B cell (primary cell): ENCODE measurements at regions not wholly inside any gene's neighbourhood (a gene's known extent, or its start where the extent isn't known, plus 50 kb on each side); places are given as distances from the start of the nearest gene placed in this dataset.
"Not testable (repeated sequence)": the region's sequence is repeated elsewhere in the genome, so short reads cannot be mapped to it uniquely, and the experiment has no call there.

Experiments
- ATAC-seq: fragments of 200-7000 bp; cut with Tn5 transposase; one replicate; pipeline ENCODE4 v1.10.0; 2021; ENCODE audit warnings: low read depth, mild to moderate bottlenecking, moderate number of reproducible peaks, moderate library complexity
- CTCF ChIA-PET: fragments of 350-600 bp; sonication (Branson Sonifier 250); formaldehyde crosslinking; loops from one replicate; lab custom pipeline; 2021; ENCODE audit warnings: antibody characterized with exemption, inconsistent platforms; lab: Charles Lee
- POLR2A ChIA-PET: fragments of 350-600 bp; sonication (Branson Sonifier 250); formaldehyde crosslinking; loops from one replicate; lab custom pipeline; 2021; ENCODE audit warnings: antibody characterized with exemption; lab: Charles Lee
- DNase-seq: peaks from one replicate; pipeline ENCODE4 v3.0.0; 2013
- H2AFZ ChIP-seq: 2 replicates; pipeline ENCODE4 v1.6.1; 2012; ENCODE audit warnings: mild to moderate bottlenecking, low read depth, low read length; ENCODE audit not compliant: insufficient read depth, poor library complexity, severe bottlenecking
- H3K27ac ChIP-seq, 2 donors: 1 replicate in 1 of 2; 2 replicates in 1 of 2; pipeline ENCODE4 v1.5.1; 2012 to 2013; ENCODE audit warnings: low read length in 2 of 2, mild to moderate bottlenecking in 2 of 2, moderate library complexity in 1 of 2
- H3K27me3 ChIP-seq, 4 experiments: fragments of 200-600 bp in 1 of 4; sonication (generic) in 1 of 4; replicated peaks in 1 of 4; 1 replicate in 2 of 4; 2 replicates in 2 of 4; pipeline versions ENCODE4 v1.6.1 to v1.7.0; 2013 to 2016; ENCODE audit warnings: low read length in 3 of 4, mild to moderate bottlenecking in 2 of 4, mixed read lengths in 1 of 4, moderate library complexity in 1 of 4; ENCODE audit not compliant: insufficient read depth in 4 of 4, control insufficient read depth in 3 of 4; ENCODE audit errors: control extremely low read depth in 1 of 4
- H3K36me3 ChIP-seq, 2 experiments: replicated peaks in 1 of 2; 1 replicate in 1 of 2; 2 replicates in 1 of 2; pipeline versions ENCODE4 v1.6.1 to v1.7.1; 2013; ENCODE audit warnings: low read length in 1 of 2; ENCODE audit not compliant: insufficient read depth in 2 of 2, control insufficient read depth in 1 of 2; ENCODE audit errors: control extremely low read depth in 1 of 2, extremely low read depth in 1 of 2
- H3K4me1 ChIP-seq, 2 donors: fragments of 200-600 bp in 1 of 2; sonication (generic) in 1 of 2; 1 replicate in 1 of 2; 2 replicates in 1 of 2; pipeline versions ENCODE4 v1.5.1 to v1.6.1; 2013 to 2017; ENCODE audit warnings: low read length in 2 of 2; ENCODE audit not compliant: control insufficient read depth in 2 of 2, insufficient read depth in 2 of 2
- H3K4me2 ChIP-seq: replicated peaks from 2 replicates; pipeline ENCODE3; 2012; ENCODE audit warnings: mild to moderate bottlenecking, low read depth, low read length; ENCODE audit not compliant: poor library complexity, severe bottlenecking
- H3K4me3 ChIP-seq, 5 experiments: fragments of 200-600 bp in 1 of 5; sonication (generic) in 1 of 5; 1 replicate in 3 of 5; 2 replicates in 2 of 5; pipeline versions ENCODE4 v1.5.1 to v1.7.0; 2011 to 2016; ENCODE audit warnings: low read length in 4 of 5, mild to moderate bottlenecking in 4 of 5, low read depth in 2 of 5, control low read depth in 1 of 5, moderate library complexity in 1 of 5; ENCODE audit not compliant: insufficient read depth in 1 of 5; ENCODE audit errors: control extremely low read depth in 1 of 5, extremely low read depth in 1 of 5
- H3K79me2 ChIP-seq: fragments of 200-600 bp; sonication (generic); one replicate; pipeline ENCODE4 v1.6.0; 2016; ENCODE audit warnings: low read length; ENCODE audit not compliant: control insufficient read depth, insufficient read depth
- H3K9ac ChIP-seq: fragments of 200-600 bp; sonication (generic); 2 replicates; pipeline ENCODE4 v1.6.1; 2017; ENCODE audit warnings: mild to moderate bottlenecking, low read length, moderate library complexity
- H3K9me3 ChIP-seq, 3 donors: one replicate each; pipeline versions ENCODE4 v1.6.1 to v1.7.1; 2013; ENCODE audit warnings: low read length in 2 of 3; ENCODE audit not compliant: control insufficient read depth in 2 of 3, insufficient read depth in 1 of 3; ENCODE audit errors: control extremely low read depth in 1 of 3
- H4K20me1 ChIP-seq: 2 replicates; pipeline ENCODE4 v1.6.0; 2012; ENCODE audit warnings: mild to moderate bottlenecking, low read length; ENCODE audit not compliant: insufficient read depth, control insufficient read depth, poor library complexity, severe bottlenecking
- H3K27ac Mint-ChIP-seq: one replicate; pipeline ENCODE4 v1.8.0; 2021; ENCODE audit warnings: mixed read lengths
- H3K27me3 Mint-ChIP-seq: one replicate; pipeline ENCODE4 v1.8.0; 2021; ENCODE audit warnings: mixed read lengths
- H3K4me1 Mint-ChIP-seq: one replicate; pipeline ENCODE4 v1.8.0; 2021; ENCODE audit warnings: mixed read lengths
- H3K4me3 Mint-ChIP-seq: one replicate; pipeline ENCODE4 v1.8.0; 2021; ENCODE audit warnings: mixed read lengths
- H3K9me3 Mint-ChIP-seq: one replicate; pipeline ENCODE4 v1.8.0; 2022; ENCODE audit warnings: mixed read lengths; ENCODE audit not compliant: insufficient read depth
- EZH2 ChIP-seq: IDR thresholded peaks from 2 replicates; pipeline ENCODE4 v1.6.1; 2012; ENCODE audit warnings: borderline replicate concordance, low read depth, mild to moderate bottlenecking, moderate library complexity, low read length; ENCODE audit not compliant: insufficient read depth, poor library complexity, severe bottlenecking
- WGBS: methylation state at CpG from one replicate; pipeline ENCODE4 v1.1.5; 2013; ENCODE audit warnings: missing lambda C conversion rate; ENCODE audit not compliant: insufficient coverage; 5-methylcytosine and 5-hydroxymethylcytosine counted together
- intact Hi-C: fragments of 100-400 bp; cut with micrococcal nuclease; formaldehyde crosslinking; loops from one replicate; pipeline ENCODE4 v1.10.0; 2022
- TF ChIP-seq, protein P1 (sequence below): fragments of 200-600 bp; IDR thresholded peaks from one replicate; pipeline ENCODE4 v1.8.0; 2022; ENCODE audit warnings: antibody characterized with exemption, mild to moderate bottlenecking

DNA sequence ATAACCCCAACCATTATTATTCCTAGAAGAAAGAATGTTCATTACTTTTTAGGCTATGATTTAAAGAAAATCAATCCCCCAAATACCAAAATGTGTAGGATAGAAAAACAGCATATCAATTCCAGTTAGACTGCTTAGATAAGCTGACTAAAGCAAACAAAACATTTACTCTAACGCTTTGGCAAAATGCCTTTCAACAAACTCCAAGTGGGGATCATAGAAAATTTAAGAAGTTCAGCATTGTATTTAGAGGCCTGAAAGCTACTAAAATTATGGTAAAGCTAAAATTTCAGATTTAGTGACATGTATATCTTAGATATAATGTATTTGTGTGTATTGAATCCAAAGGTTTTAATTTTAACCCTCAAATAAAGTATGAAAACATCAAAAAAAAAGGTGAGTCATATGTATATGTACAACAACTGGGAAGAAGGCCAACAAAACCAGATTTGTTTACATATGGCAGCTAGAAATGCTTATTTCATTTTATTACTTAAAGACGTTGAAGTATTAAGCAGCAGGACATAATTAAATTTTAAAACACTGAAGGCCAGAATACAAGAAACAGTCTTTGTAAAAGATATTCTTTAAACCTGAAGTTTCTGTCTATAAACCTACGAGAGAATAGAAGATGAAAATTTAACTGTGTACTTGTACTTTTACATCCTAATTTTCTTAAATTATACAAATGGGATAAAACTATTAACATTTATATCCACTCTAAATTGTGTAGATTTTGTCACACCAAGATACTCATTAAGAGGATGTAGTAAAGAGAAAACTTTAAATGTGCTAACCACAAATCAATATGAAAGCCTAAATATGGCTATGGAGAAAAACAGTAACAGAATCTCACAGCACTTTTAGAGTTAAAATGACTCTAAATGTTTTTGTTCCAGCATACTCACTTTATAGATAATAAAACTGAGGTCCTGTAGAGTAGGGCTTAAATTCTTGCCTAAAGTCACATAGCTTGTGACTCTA lies 71.4 kb downstream of the SLC41A2 start:
- Mint-ChIP-seq H3K9me3 (no peaks in the 10 kb centered on the region), H3K4me1 (peaks cover 11% of the 10 kb centered on the region), H3K27me3 (no peaks in the 10 kb centered on the region), H3K4me3 (no peak overlapping the region), H3K27ac (no peak overlapping the region)
- Histone ChIP-seq H3K9ac (no peak overlapping the region), H3K4me3 (no peak overlapping the region), H3K4me1 (no peaks in the 10 kb centered on the region), H3K27me3 (no peaks in the 10 kb centered on the region), H3K27ac (no peak overlapping the region), H4K20me1 (no peaks in the 10 kb centered on the region), H2AFZ (no peak overlapping the region), H3K79me2 (no peaks in the 10 kb centered on the region), H3K9me3 (peaks cover 0 to 5% (median 0%) of the 10 kb centered on the region in 3 donors), H3K4me2 (no peak overlapping the region), H3K36me3 (no peaks in the 10 kb centered on the region)
- DNase-seq (no peak), ATAC-seq (no peak)
- intact Hi-C loops = no loop called here
- ChIA-PET CTCF (interaction anchor here (0.5 to 2.3 kb wide), 3 partner anchors 146 to 505 kb away, joined by 5 to 11 read pairs (median 6); no protein-coding TSS in a partner anchor), POLR2A (no interaction called here)
- WGBS = no CpG with 5 or more reads among the region's 3 CpGs
- no peak for TF ChIP-seq EZH2
- TF ChIP-seq, protein P1, sequence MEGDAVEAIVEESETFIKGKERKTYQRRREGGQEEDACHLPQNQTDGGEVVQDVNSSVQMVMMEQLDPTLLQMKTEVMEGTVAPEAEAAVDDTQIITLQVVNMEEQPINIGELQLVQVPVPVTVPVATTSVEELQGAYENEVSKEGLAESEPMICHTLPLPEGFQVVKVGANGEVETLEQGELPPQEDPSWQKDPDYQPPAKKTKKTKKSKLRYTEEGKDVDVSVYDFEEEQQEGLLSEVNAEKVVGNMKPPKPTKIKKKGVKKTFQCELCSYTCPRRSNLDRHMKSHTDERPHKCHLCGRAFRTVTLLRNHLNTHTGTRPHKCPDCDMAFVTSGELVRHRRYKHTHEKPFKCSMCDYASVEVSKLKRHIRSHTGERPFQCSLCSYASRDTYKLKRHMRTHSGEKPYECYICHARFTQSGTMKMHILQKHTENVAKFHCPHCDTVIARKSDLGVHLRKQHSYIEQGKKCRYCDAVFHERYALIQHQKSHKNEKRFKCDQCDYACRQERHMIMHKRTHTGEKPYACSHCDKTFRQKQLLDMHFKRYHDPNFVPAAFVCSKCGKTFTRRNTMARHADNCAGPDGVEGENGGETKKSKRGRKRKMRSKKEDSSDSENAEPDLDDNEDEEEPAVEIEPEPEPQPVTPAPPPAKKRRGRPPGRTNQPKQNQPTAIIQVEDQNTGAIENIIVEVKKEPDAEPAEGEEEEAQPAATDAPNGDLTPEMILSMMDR = no peak

DNA sequence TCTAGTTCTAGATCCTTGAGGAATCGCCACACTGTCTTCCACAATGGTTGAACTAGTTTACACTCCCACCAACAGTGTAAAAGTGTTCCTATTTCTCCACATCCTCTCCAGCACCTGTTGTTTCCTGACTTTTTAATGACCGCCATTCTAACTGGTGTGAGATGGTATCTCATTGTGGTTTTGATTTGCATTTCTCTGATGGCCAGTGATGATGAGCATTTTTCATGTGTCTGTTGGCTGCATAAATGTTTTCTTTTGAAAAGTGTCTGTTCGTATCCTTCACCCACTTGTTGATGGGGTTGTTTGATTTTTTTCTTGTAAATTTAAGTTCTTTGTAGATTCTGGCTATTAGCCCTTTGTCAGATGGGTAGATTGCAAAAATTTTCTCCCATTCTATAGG lies 79.2 kb downstream of the SLC41A2 start:
- H3K4me3 Mint-ChIP-seq, POLR2A ChIA-PET, H3K27ac Mint-ChIP-seq, H3K4me1 Mint-ChIP-seq, H3K4me1 ChIP-seq, H3K27me3 Mint-ChIP-seq, H3K27me3 ChIP-seq, H4K20me1 ChIP-seq, H3K9ac ChIP-seq, H2AFZ ChIP-seq, DNase-seq, H3K79me2 ChIP-seq, H3K27ac ChIP-seq, H3K4me3 ChIP-seq, ATAC-seq, H3K9me3 Mint-ChIP-seq, H3K36me3 ChIP-seq, H3K9me3 ChIP-seq, H3K4me2 ChIP-seq: not testable (repeated sequence)
- no CpG with 5 or more reads among the region's 3 CpGs for WGBS
- intact Hi-C loops = loop anchor here (5.0 kb wide), 2 partner anchors 422 to 677 kb away; partner anchors contain the start of gene CHST11
- CTCF ChIA-PET = interaction anchor here (1.2 kb wide), 1 partner anchor 497 kb away, joined by 6 read pairs; no protein-coding TSS in a partner anchor
